PFSK-1 (cell line): ENCODE measurements at regions not wholly inside any gene's neighbourhood (a gene's known extent, or its start where the extent isn't known, plus 50 kb on each side); places are given as distances from the start of the nearest gene placed in this dataset.

Experiments
- FOXP2 ChIP-seq: optimal IDR thresholded peaks from 2 replicates; pipeline ENCODE3; 2011; ENCODE audit warnings: borderline replicate concordance, control low read depth, inconsistent platforms; ENCODE audit not compliant: insufficient read depth; ENCODE audit errors: extremely low read length, extremely low read depth
- POLR2AphosphoS5 ChIP-seq: IDR thresholded peaks from 2 replicates; pipeline ENCODE4 v1.6.1; 2012; ENCODE audit warnings: low read depth, mild to moderate bottlenecking, control low read depth, low read length, moderate library complexity
- REST ChIP-seq, 2 experiments: IDR thresholded peaks; 2 replicates each; pipeline versions ENCODE4 v1.6.1 to v1.8.0; 2011 to 2012; ENCODE audit warnings: low read depth in 2 of 2, low read length in 2 of 2, control low read depth in 1 of 2, inconsistent platforms in 1 of 2, mild to moderate bottlenecking in 1 of 2, moderate library complexity in 1 of 2; ENCODE audit not compliant: insufficient read depth in 1 of 2
- SIN3A ChIP-seq: IDR thresholded peaks from 2 replicates; pipeline ENCODE4 v1.6.1; 2012; ENCODE audit warnings: mild to moderate bottlenecking, low read length, moderate library complexity, borderline replicate concordance; ENCODE audit not compliant: insufficient read depth
- TAF1 ChIP-seq: IDR thresholded peaks from 2 replicates; pipeline ENCODE4 v1.6.1; 2012; ENCODE audit warnings: low read length, control low read depth, borderline replicate concordance; ENCODE audit not compliant: insufficient read depth

DNA sequence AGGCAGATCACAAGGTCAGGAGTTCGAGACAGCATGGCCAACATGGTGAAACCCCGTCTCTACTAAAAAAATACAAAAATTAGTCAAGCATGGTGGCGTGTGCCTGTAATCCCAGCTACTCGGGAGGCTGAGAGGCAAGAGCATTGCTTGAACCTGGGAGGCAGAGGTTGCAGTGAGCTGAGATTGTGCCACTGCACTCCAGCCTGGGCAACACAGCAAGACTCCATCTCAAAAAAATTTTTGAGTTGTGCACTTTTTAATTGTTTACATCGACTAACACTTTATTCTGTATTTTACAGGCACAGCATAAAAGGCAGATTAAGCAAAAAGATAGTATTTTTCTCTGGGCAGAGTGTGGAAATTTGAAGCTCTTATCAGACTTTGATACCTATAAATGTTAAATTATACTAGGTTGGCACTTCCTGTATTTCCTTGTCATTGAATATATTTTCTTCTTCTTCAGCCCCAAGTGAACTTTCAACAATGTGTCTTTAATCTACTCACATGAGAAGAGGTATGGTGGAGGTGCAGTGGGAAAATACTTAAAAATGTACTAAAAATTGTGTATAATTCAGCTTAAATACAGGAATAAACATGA, 180.6 kb upstream of the ELL2 start:
- TF ChIP-seq TAF1 (no peak), FOXP2 (no peak), POLR2AphosphoS5 (no peak), REST (IDR thresholded peaks at IDR 0.05; ENCODE audit: insufficient read depth in 1 of 2, low read depth in 2 of 2, low read length in 2 of 2) (no peak), SIN3A (no peak)

DNA sequence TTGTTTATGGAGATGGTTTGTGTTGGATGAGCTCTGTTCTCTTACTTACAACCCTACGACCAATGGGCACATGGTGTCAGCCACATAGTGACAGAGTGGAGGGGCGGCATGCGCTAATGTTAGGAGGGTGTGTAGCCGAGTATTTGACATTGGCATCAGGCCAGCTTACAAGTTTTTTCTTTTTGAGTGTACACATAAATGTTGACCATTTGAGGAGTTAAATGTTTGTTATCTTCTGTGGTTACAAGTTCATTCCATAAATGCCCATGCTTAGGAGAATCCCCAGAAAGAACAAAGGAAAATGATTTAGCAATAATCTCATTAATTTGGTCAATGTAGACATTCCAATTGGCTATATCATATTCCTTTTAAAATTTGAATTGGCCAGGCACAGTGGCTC, 180.1 kb upstream of the ELL2 start:
- TF ChIP-seq POLR2AphosphoS5: no peak
- TF ChIP-seq SIN3A: no peak
- no peak for TF ChIP-seq TAF1
- TF ChIP-seq REST (IDR thresholded peaks at IDR 0.05; ENCODE audit: insufficient read depth in 1 of 2, low read depth in 2 of 2, low read length in 2 of 2): no peak
- no peak for TF ChIP-seq FOXP2

DNA sequence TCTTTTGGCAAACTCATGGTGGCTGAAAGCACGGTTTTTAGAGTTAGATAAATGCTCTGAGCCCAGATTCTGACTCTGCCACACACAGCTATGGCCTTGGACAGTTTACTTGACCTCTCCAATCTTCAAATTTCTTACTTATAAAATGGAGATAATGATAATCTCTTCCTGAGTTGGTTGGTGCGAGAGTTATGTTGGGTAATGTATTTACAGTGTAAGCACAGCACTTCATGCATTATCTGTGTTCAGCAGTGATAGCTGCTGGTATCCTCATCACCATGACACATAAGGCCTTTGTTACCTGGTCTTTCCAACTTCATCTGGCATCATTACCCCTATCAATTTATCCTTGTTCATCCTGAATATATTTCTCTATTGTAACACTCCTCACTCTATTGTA, 178.8 kb upstream of the ELL2 start:
- TF ChIP-seq POLR2AphosphoS5 (no peak), SIN3A (no peak), REST (IDR thresholded peaks at IDR 0.05; ENCODE audit: insufficient read depth in 1 of 2, low read depth in 2 of 2, low read length in 2 of 2) (no peak), TAF1 (no peak), FOXP2 (no peak)

DNA sequence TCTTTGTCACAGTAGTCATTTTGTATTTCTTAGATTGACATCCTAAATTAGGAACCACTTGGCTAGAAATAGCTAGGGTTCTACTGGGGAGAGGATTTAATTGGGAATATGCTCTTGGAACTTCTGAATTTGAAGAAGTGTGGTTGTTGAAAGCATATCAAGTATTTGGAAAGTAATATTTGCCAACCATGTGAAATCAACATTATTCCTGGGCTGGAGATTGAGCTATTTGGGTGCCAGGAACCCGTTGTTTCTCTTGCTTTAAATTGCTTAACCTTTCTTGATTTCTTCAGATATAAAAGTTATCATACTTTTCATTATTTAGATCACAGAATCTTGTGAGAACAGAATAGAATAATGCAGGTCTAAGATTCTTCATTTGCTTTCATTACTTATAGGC, 178.4 kb upstream of the ELL2 start:
- TF ChIP-seq TAF1 (no peak), FOXP2 (no peak), SIN3A (no peak), REST (IDR thresholded peaks at IDR 0.05; ENCODE audit: insufficient read depth in 1 of 2, low read depth in 2 of 2, low read length in 2 of 2) (no peak), POLR2AphosphoS5 (no peak)

GRCh38 chr5:96134886-96135285, 173.2 kb upstream of the ELL2 start:
- TF ChIP-seq FOXP2 (no peak), SIN3A (no peak), TAF1 (no peak), POLR2AphosphoS5 (no peak), REST (IDR thresholded peaks at IDR 0.05; ENCODE audit: insufficient read depth in 1 of 2, low read depth in 2 of 2, low read length in 2 of 2) (no peak)
